Pancreas (tissue), 10 donors: ENCODE measurements at regions not wholly inside any gene's neighbourhood (a gene's known extent, or its start where the extent isn't known, plus 50 kb on each side); places are given as distances from the start of the nearest gene placed in this dataset.
A peak's percentile ranks its signal among the peaks of the same experiment; 100 is the strongest.

Experiments
- ATAC-seq, 4 donors: fragments of 200-7000 bp; cut with Tn5 transposase; one replicate each; pipeline versions ENCODE4 v1.8.0 to v1.9.1; 2020; ENCODE audit warnings: mild to moderate bottlenecking in 4 of 4, moderate library complexity in 4 of 4
- DNase-seq, 6 donors: peaks; one replicate each; pipeline ENCODE4 v3.0.0-alpha.2; 2020
- FAIRE-seq: peaks from 2 replicates; lab custom pipeline; 2012; peaks lifted over from hg19 to GRCh38; lab: Jason Lieb, UNC
- H3K27ac ChIP-seq, 4 donors: fragments of 200-600 bp; sonication (generic); 1 replicate in 3 of 4; 2 replicates in 1 of 4; pipeline versions ENCODE4 v1.5.0 to v1.8.0; 2020
- H3K27me3 ChIP-seq, 4 donors: fragments of 200-600 bp; one replicate each; pipeline ENCODE4 v1.8.0; 2021
- H3K36me3 ChIP-seq, 3 donors: fragments of 200-600 bp; sonication (generic) in 1 of 3; one replicate each; pipeline versions ENCODE4 v1.5.0 to v1.8.0; 2020 to 2021
- H3K4me1 ChIP-seq, 3 donors: fragments of 200-600 bp; one replicate each; pipeline ENCODE4 v1.8.0; 2021
- H3K4me3 ChIP-seq, 4 donors: fragments of 200-600 bp; sonication (generic) in 2 of 4; one replicate each; pipeline versions ENCODE4 v1.5.0 to v1.8.0; 2020 to 2021
- H3K9me3 ChIP-seq, 4 donors: fragments of 200-600 bp; one replicate each; pipeline ENCODE4 v1.8.0; 2021
- CTCF ChIP-seq, 4 donors: fragments of 200-600 bp; sonication (generic) in 3 of 4; IDR thresholded peaks; one replicate each; pipeline versions ENCODE4 v1.5.0 to v1.8.0; 2021; ENCODE audit warnings: antibody characterized with exemption in 4 of 4
- WGBS, 2 donors: extraction: QIAGEN DNeasy Blood & Tissue Kit; methylation state at CpG; one replicate each; pipeline ENCODE4 v1.1.7; 2013; 5-methylcytosine and 5-hydroxymethylcytosine counted together
- intact Hi-C, 3 donors: fragments of 100-400 bp; cut with DNase I; formaldehyde crosslinking; loops; one replicate each; pipeline versions ENCODE4 v1.11.1 to v1.14.2; 2022
- donor health status: healthy with polysubstance abuse.
- donor health status: DM: no; HTN: no; CAD: no; lungs with moderate emphysema.
- donor health status: DM: no; HTN: no; CAD: no.
- donor health status: control.
- donor health status: control.
- donor health status: Bipolar disorder and iron deficiency.
- donor health status: DM: yes; HTN: yes; CAD: no.
- donor health status: DM: no; HTN: no; CAD: no.
- donor health status: DM: no; HTN: no; CAD: no.
- donor health status: DM: yes; HTN: yes; CAD: no.

- 84 to 98% methylated on average over 2 of the region's 2 CpGs for WGBS, 2 donors
- FAIRE-seq: no peak
- Histone ChIP-seq H3K27me3 (no peaks in the 10 kb centered on the region), H3K27ac (no peak overlapping the region), H3K9me3 (no peaks in the 10 kb centered on the region), H3K4me3 (no peak overlapping the region), H3K4me1 (peaks cover 0 to 15% (median 9%) of the 10 kb centered on the region in 3 donors), H3K36me3 (no peaks in the 10 kb centered on the region)
- no peak for TF ChIP-seq CTCF (IDR thresholded peaks at IDR 0.05)
- intact Hi-C loops: no loop called here
- ATAC-seq: no peak
- DNase-seq: no peak
Observed at GRCh38 chr2:47655563-47655880, 84.7 kb upstream of the KCNK12 start.

GRCh38 chr2:47654790-47655562, 84.2 kb upstream of the KCNK12 start:
- H3K27ac ChIP-seq: no peak overlapping the region
- no peak for TF ChIP-seq CTCF (IDR thresholded peaks at IDR 0.05)
- FAIRE-seq (no peak), DNase-seq (no peak), ATAC-seq (peak in 3 of 4 donors; percentile 7 to 36 (median 26))
- 61 to 64% methylated on average over 15 of the region's 15 CpGs for WGBS, 2 donors
- H3K9me3 ChIP-seq: no peaks in the 10 kb centered on the region
- peaks cover 0 to 15% (median 9%) of the 10 kb centered on the region in 3 donors for H3K4me1 ChIP-seq
- no peak overlapping the region for H3K4me3 ChIP-seq
- intact Hi-C loops: no loop called here
- H3K27me3 ChIP-seq: no peaks in the 10 kb centered on the region
- no peaks in the 10 kb centered on the region for H3K36me3 ChIP-seq

GRCh38 chr2:47653902-47654789, 83.4 kb upstream of the KCNK12 start:
- Histone ChIP-seq H3K9me3 (no peaks in the 10 kb centered on the region), H3K27me3 (no peaks in the 10 kb centered on the region), H3K4me3 (no peak overlapping the region), H3K4me1 (peaks cover 0 to 15% (median 9%) of the 10 kb centered on the region in 3 donors), H3K36me3 (no peaks in the 10 kb centered on the region), H3K27ac (no peak overlapping the region)
- DNase-seq (peak in 5 of 6 donors; percentile 29 to 50 (median 42)), ATAC-seq (peak; percentile 77 to 80 (median 80)), FAIRE-seq (no peak)
- WGBS, 2 donors: 34 to 36% methylated on average over 20 of the region's 20 CpGs
- TF ChIP-seq CTCF (IDR thresholded peaks at IDR 0.05): peak in 1 of 4 donors; percentile 7
- intact Hi-C loops: no loop called here

GRCh38 chr2:47653036-47653435, 82.3 kb upstream of the KCNK12 start:
- WGBS, 2 donors: 85 to 88% methylated on average over 6 of the region's 6 CpGs

More at GRCh38 chr2:47653036-47653435, 82.3 kb upstream of the KCNK12 start:
- TF ChIP-seq CTCF (IDR thresholded peaks at IDR 0.05): no peak
- Histone ChIP-seq H3K4me1 (peaks cover 0 to 15% (median 9%) of the 10 kb centered on the region in 3 donors), H3K9me3 (no peaks in the 10 kb centered on the region), H3K27ac (no peak overlapping the region), H3K36me3 (no peaks in the 10 kb centered on the region), H3K4me3 (no peak overlapping the region), H3K27me3 (no peaks in the 10 kb centered on the region)
- ATAC-seq: no peak
- DNase-seq: no peak
- FAIRE-seq: no peak
- intact Hi-C loops: no loop called here
